Activated naive CD8-positive, alpha-beta T cell treated with anti-CD3 and anti-CD28 coated beads, Interleukin-2, amount 50 U/mL, for 24 hours (primary cell): ENCODE measurements at regions not wholly inside any gene's neighbourhood (a gene's known extent, or its start where the extent isn't known, plus 50 kb on each side); places are given as distances from the start of the nearest gene placed in this dataset.
"Not testable (repeated sequence)": the region's sequence is repeated elsewhere in the genome, so short reads cannot be mapped to it uniquely, and the experiment has no call there.

Experiments
- ATAC-seq: fragments of 150-1000 bp; cut with Tn5 transposase; one replicate; pipeline ENCODE4 v1.10.0; 2021
- DNase-seq: peaks from one replicate; pipeline ENCODE4 v3.0.0; 2021
- H3K27ac Mint-ChIP-seq: one replicate; pipeline ENCODE4 v1.8.0; 2021; ENCODE audit warnings: mild to moderate bottlenecking, mixed read lengths
- H3K27me3 Mint-ChIP-seq: one replicate; pipeline ENCODE4 v1.8.0; 2021; ENCODE audit warnings: mixed read lengths
- H3K36me3 Mint-ChIP-seq: one replicate; pipeline ENCODE4 v1.8.0; 2021; ENCODE audit warnings: low read depth, mixed read lengths
- H3K4me1 Mint-ChIP-seq: one replicate; pipeline ENCODE4 v1.8.0; 2021; ENCODE audit warnings: mixed read lengths
- H3K4me3 Mint-ChIP-seq: one replicate; pipeline ENCODE4 v1.8.0; 2021; ENCODE audit warnings: mild to moderate bottlenecking, moderate library complexity, mixed read lengths
- H3K9me3 Mint-ChIP-seq: one replicate; pipeline ENCODE4 v1.8.0; 2021; ENCODE audit warnings: mixed read lengths

DNA sequence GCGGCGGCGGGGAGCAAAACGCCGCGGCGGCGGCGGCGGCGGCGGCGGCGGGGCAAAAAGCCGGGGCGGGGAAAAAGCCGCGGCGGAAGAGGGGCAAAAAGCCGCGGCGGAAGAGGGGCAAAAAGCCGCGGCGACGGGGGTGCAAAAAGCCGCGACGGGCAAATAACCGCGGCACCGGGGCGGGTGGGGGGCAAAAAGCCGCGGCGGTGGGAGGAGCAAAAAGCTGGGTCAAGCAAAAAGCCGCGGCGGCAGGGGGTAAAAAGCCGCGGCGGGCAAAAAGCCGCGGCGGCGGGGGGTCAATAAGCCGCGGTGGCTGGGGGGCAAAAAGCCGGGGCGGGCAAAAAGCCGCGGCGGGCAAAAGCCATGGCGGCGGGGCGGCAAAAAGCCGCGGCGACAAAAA, 1633.2 kb downstream of the RPIA start:
- not testable (repeated sequence) for H3K27ac Mint-ChIP-seq, ATAC-seq, H3K4me3 Mint-ChIP-seq

GRCh38 chr2:90325796-90326353, 1634.4 kb downstream of the RPIA start:
- H3K36me3 Mint-ChIP-seq, H3K9me3 Mint-ChIP-seq, H3K4me1 Mint-ChIP-seq, H3K27me3 Mint-ChIP-seq, ATAC-seq, H3K4me3 Mint-ChIP-seq, DNase-seq, H3K27ac Mint-ChIP-seq: not testable (repeated sequence)

More for the DNA sequence above, 1633.2 kb downstream of the RPIA start:
- H3K4me1 Mint-ChIP-seq, H3K36me3 Mint-ChIP-seq, H3K9me3 Mint-ChIP-seq, H3K27me3 Mint-ChIP-seq: not testable (repeated sequence)
- DNase-seq = peak; percentile 1

- not testable (repeated sequence) for DNase-seq, H3K27me3 Mint-ChIP-seq, H3K27ac Mint-ChIP-seq, H3K36me3 Mint-ChIP-seq, H3K4me3 Mint-ChIP-seq, H3K4me1 Mint-ChIP-seq, ATAC-seq
- peaks cover 12% of the 10 kb centered on the region for H3K9me3 Mint-ChIP-seq
These were observed 1664.1 kb downstream of the RPIA start for GRCh38 chr2:90355546-90355945.

- not testable (repeated sequence) for H3K4me1 Mint-ChIP-seq, H3K9me3 Mint-ChIP-seq, H3K36me3 Mint-ChIP-seq, H3K4me3 Mint-ChIP-seq, DNase-seq, ATAC-seq, H3K27me3 Mint-ChIP-seq, H3K27ac Mint-ChIP-seq
These were observed 1667.9 kb downstream of the RPIA start for GRCh38 chr2:90359344-90359743.

DNA sequence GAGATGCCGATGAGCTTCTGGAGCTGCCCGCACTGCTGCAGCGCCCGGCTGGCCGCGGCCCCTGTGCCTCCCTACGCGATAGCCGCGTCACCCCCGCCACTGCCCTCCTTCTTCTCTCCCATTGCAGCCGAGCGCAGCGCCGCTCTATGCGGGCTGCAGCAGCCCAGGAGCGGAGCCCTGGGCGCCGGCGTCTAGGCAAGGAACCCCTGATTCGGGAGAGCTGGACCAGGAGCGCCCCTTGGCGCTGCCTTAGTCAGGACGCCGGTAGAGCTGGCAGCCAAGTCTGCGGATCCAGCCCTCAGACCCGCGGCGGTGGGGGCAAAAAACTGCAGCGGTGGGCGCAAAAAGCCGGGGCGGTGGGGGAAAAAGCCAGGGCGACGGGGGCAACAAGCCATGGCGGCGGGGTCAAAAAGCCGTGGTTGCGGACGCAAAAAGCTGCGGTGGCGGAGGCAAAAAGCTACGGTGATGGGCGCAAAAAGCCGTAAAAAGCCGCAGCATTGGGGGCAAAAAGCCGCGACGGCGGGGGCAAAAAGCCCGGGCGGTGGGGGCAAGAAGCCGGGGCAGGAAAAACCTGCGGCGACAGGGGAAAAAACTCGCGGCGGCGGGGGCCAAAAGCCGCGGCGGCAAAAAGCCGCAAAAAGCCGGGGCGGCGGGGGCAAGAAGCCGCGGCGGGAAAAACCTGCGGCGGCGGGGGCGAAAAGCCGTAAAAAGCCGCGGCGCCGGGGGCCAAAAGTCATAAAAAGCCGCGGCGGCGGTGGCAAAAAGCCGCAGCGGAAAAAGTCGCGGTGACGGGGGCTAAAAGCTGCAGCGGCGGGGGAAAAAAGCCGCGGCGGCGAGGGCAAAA, 1668.6 kb downstream of the RPIA start:
- not testable (repeated sequence) for H3K9me3 Mint-ChIP-seq, H3K4me1 Mint-ChIP-seq, ATAC-seq, H3K4me3 Mint-ChIP-seq, H3K36me3 Mint-ChIP-seq, H3K27ac Mint-ChIP-seq, DNase-seq, H3K27me3 Mint-ChIP-seq

- H3K9me3 Mint-ChIP-seq, H3K4me3 Mint-ChIP-seq, H3K27ac Mint-ChIP-seq, ATAC-seq, H3K27me3 Mint-ChIP-seq, H3K4me1 Mint-ChIP-seq, H3K36me3 Mint-ChIP-seq, DNase-seq: not testable (repeated sequence)
These were observed 1669.2 kb downstream of the RPIA start for GRCh38 chr2:90360731-90361035.
